NCI-H1092 (cell line): ENCODE measurements at regions not wholly inside any gene's neighbourhood (a gene's known extent, or its start where the extent isn't known, plus 50 kb on each side); places are given as distances from the start of the nearest gene placed in this dataset.

Source experiments
- DNase-seq: peaks from one replicate; lab custom pipeline; 2025; lab: John Stamatoyannopoulos, UW

GRCh38 chr16:9186061-9186460 lies 94.6 kb downstream of the HAPSTR1 start:
- DNase-seq: no peak

- DNase-seq: no peak
Measured at GRCh38 chr16:9188721-9189120, 97.3 kb downstream of the HAPSTR1 start.

GRCh38 chr16:9191274-9191850 lies 99.9 kb downstream of the HAPSTR1 start:
- DNase-seq: no peak

GRCh38 chr16:9192746-9193145 lies 101.3 kb downstream of the HAPSTR1 start:
- DNase-seq: no peak

GRCh38 chr16:9195287-9195686 lies 103.8 kb downstream of the HAPSTR1 start:
- DNase-seq: no peak

- DNase-seq: no peak
Measured at GRCh38 chr16:9197957-9198661, 106.7 kb downstream of the HAPSTR1 start.

GRCh38 chr16:9199311-9199710 lies 107.9 kb downstream of the HAPSTR1 start:
- DNase-seq: no peak

- no peak for DNase-seq
Measured at GRCh38 chr16:9199751-9200150, 108.3 kb downstream of the HAPSTR1 start.

- no peak for DNase-seq
Measured at GRCh38 chr16:9203956-9204355, 112.5 kb downstream of the HAPSTR1 start.

- DNase-seq: no peak
Measured at GRCh38 chr16:9205661-9206060, 114.2 kb downstream of the HAPSTR1 start.

GRCh38 chr16:9206156-9206555 lies 114.7 kb downstream of the HAPSTR1 start:
- no peak for DNase-seq

- no peak for DNase-seq
Measured at GRCh38 chr16:9212621-9213020, 121.2 kb downstream of the HAPSTR1 start.

- DNase-seq: no peak
Measured at GRCh38 chr16:9219813-9220212, 128.4 kb downstream of the HAPSTR1 start.

- DNase-seq: no peak
Measured at GRCh38 chr16:9225527-9226316, 134.3 kb downstream of the HAPSTR1 start.

- no peak for DNase-seq
Measured at GRCh38 chr16:9226924-9227323, 135.5 kb downstream of the HAPSTR1 start.

- DNase-seq: no peak
Measured at GRCh38 chr16:9231039-9231438, 139.6 kb downstream of the HAPSTR1 start.

GRCh38 chr16:9232102-9232770 lies 140.8 kb downstream of the HAPSTR1 start:
- no peak for DNase-seq

- DNase-seq: no peak
Measured at GRCh38 chr16:9235867-9236266, 144.4 kb downstream of the HAPSTR1 start.

- no peak for DNase-seq
Measured at GRCh38 chr16:9236319-9236718, 144.9 kb downstream of the HAPSTR1 start.

GRCh38 chr16:9238346-9238745 lies 146.9 kb downstream of the HAPSTR1 start:
- DNase-seq: no peak

GRCh38 chr16:9241177-9241576 lies 149.7 kb downstream of the HAPSTR1 start:
- DNase-seq: no peak

- DNase-seq: no peak
Measured at GRCh38 chr16:9248162-9248561, 156.7 kb downstream of the HAPSTR1 start.

GRCh38 chr16:9249534-9249933 lies 158.1 kb downstream of the HAPSTR1 start:
- DNase-seq: no peak
